ENCODE measurements at regions not wholly inside any gene's neighbourhood (a gene's known extent, or its start where the extent isn't known, plus 50 kb on each side); places are given as distances from the start of the nearest gene placed in this dataset.

GRCh38 chr16:66167564-66168291 lies 198.8 kb upstream of the CDH5 start:
- no peak for DNase-seq

GRCh38 chr16:66166490-66166889 lies 200.0 kb upstream of the CDH5 start:
- DNase-seq, result no peak

GRCh38 chr16:66165879-66166278 lies 200.6 kb upstream of the CDH5 start:
- no peak for DNase-seq

GRCh38 chr16:66164581-66165247 lies 201.8 kb upstream of the CDH5 start:
- DNase-seq, result no peak

GRCh38 chr16:66162821-66163220 lies 203.7 kb upstream of the CDH5 start:
- DNase-seq, result no peak

GRCh38 chr16:66161942-66162341 lies 204.5 kb upstream of the CDH5 start:
- no peak for DNase-seq

- DNase-seq, result no peak
Measured at GRCh38 chr16:66161269-66161668, 205.2 kb upstream of the CDH5 start.

- no peak for DNase-seq
Measured at GRCh38 chr16:66159987-66160386, 206.5 kb upstream of the CDH5 start.

- no peak for DNase-seq
Measured at GRCh38 chr16:66156538-66156937, 210.0 kb upstream of the CDH5 start.

GRCh38 chr16:66155933-66156332 lies 210.6 kb upstream of the CDH5 start:
- no peak for DNase-seq

GRCh38 chr16:66154801-66155200 lies 211.7 kb upstream of the CDH5 start:
- no peak for DNase-seq

- DNase-seq, result no peak
Measured at GRCh38 chr16:66152823-66153393, 213.6 kb upstream of the CDH5 start.

GRCh38 chr16:66152181-66152580 lies 214.3 kb upstream of the CDH5 start:
- no peak for DNase-seq

GRCh38 chr16:66150698-66151482 lies 215.6 kb upstream of the CDH5 start:
- no peak for DNase-seq

- DNase-seq, result no peak
Measured at GRCh38 chr16:66147291-66147690, 219.2 kb upstream of the CDH5 start.

- no peak for DNase-seq
Measured at GRCh38 chr16:66146798-66147197, 219.7 kb upstream of the CDH5 start.

GRCh38 chr16:66144641-66145040 lies 221.8 kb upstream of the CDH5 start:
- DNase-seq, result no peak

GRCh38 chr16:66143415-66143814 lies 223.1 kb upstream of the CDH5 start:
- no peak for DNase-seq

- DNase-seq, result no peak
Measured at GRCh38 chr16:66141885-66142284, 224.6 kb upstream of the CDH5 start.

- no peak for DNase-seq
Measured at GRCh38 chr16:66137853-66138252, 228.6 kb upstream of the CDH5 start.

GRCh38 chr16:66136841-66137240 lies 229.7 kb upstream of the CDH5 start:
- DNase-seq, result no peak

GRCh38 chr16:66135838-66136237 lies 230.7 kb upstream of the CDH5 start:
- no peak for DNase-seq

GRCh38 chr16:66135421-66135831 lies 231.1 kb upstream of the CDH5 start:
- no peak for DNase-seq

GRCh38 chr16:66134875-66135274 lies 231.6 kb upstream of the CDH5 start:
- no peak for DNase-seq

All from activated naive CD4-positive, alpha-beta T cell (primary cell).